GM12878 (cell line): ENCODE measurements at regions not wholly inside any gene's neighbourhood (a gene's known extent, or its start where the extent isn't known, plus 50 kb on each side); places are given as distances from the start of the nearest gene placed in this dataset.

ENCODE experiments used
- ATAC-seq: fragments of 200-7000 bp; cut with Tn5 transposase; 3 replicates; pipeline ENCODE4 v1.9.1; 2020; ENCODE audit warnings: mild to moderate bottlenecking, moderate library complexity
- BruUV-seq: library from RNA; stranded (reverse); fragments of 400-500 nt; replicated peaks from 2 replicates; lab custom pipeline; 2021; lab: Mats Ljungman, UMichigan
- CTCF ChIA-PET: fragments of 300-600 bp; sonication (Branson Sonifier 250); formaldehyde crosslinking; extraction: SDS; loops from one replicate; lab custom pipeline; 2021; ENCODE audit warnings: inconsistent platforms; lab: Yijun Ruan, JAX
- POLR2A ChIA-PET: fragments of 350-600 bp; formaldehyde crosslinking; extraction: SDS; loops from one replicate; lab custom pipeline; 2021; ENCODE audit warnings: inconsistent platforms; lab: Charles Lee
- RAD21 ChIA-PET: fragments of 300-600 bp; sonication (Branson Sonifier 250); formaldehyde crosslinking; loops from one replicate; lab custom pipeline; 2023; ENCODE audit warnings: antibody characterized with exemption; ENCODE audit not compliant: unreplicated experiment; lab: Charles Lee
- SMC1A ChIA-PET: fragments of 300-600 bp; sonication (Branson Sonifier 250); formaldehyde crosslinking; loops from one replicate; lab custom pipeline; 2023; ENCODE audit not compliant: unreplicated experiment, uncharacterized antibody; lab: Charles Lee
- DNase-seq: peaks from one replicate; pipeline ENCODE4 v3.0.0-alpha.2; 2011; ENCODE audit warnings: low read depth, low spot score
- FAIRE-seq: peaks from 3 replicates; lab custom pipeline; 2011; peaks lifted over from hg19 to GRCh38; lab: Jason Lieb, UNC
- H2AFZ ChIP-seq: 2 replicates; pipeline ENCODE4 v1.6.0; 2011; ENCODE audit warnings: low read depth, low read length, control low read depth; ENCODE audit not compliant: control insufficient read depth
- H3K27ac ChIP-seq: 2 replicates; pipeline ENCODE4 v1.5.1; 2011; ENCODE audit warnings: control low read depth; ENCODE audit not compliant: control insufficient read depth, insufficient read depth
- H3K27me3 ChIP-seq, 2 experiments: replicated peaks in 1 of 2; 2 replicates each; pipeline versions ENCODE4 v1.6.0 to v1.6.1; 2011; ENCODE audit warnings: low read length in 1 of 2; ENCODE audit not compliant: control insufficient read depth in 2 of 2, insufficient read depth in 2 of 2
- H3K36me3 ChIP-seq, 2 experiments: 2 replicates each; pipeline ENCODE4 v1.5.1; 2011; ENCODE audit warnings: low read length in 1 of 2; ENCODE audit not compliant: control insufficient read depth in 2 of 2, insufficient read depth in 2 of 2
- H3K4me1 ChIP-seq: 2 replicates; pipeline ENCODE4 v1.6.1; 2011; ENCODE audit warnings: mild to moderate bottlenecking, low read length, moderate library complexity, mixed read lengths; ENCODE audit not compliant: control insufficient read depth, insufficient read depth
- H3K4me2 ChIP-seq: 2 replicates; pipeline ENCODE4 v1.6.0; 2011; ENCODE audit warnings: control low read depth; ENCODE audit not compliant: control insufficient read depth, insufficient read depth
- H3K4me3 ChIP-seq: fragments of 200-600 bp; sonication (generic); 2 replicates; pipeline ENCODE4 v1.5.1; 2016
- H3K79me2 ChIP-seq: 2 replicates; pipeline ENCODE4 v1.6.0; 2011; ENCODE audit warnings: low read length; ENCODE audit not compliant: control insufficient read depth, insufficient read depth
- H3K9ac ChIP-seq: 2 replicates; pipeline ENCODE4 v1.8.0; 2011; ENCODE audit warnings: low read length, control low read depth, mixed read lengths; ENCODE audit not compliant: control insufficient read depth, insufficient read depth
- H3K9me3 ChIP-seq: replicated peaks from 3 replicates; pipeline ENCODE4 v1.5.1; 2011; ENCODE audit warnings: mild to moderate bottlenecking, low read length; ENCODE audit not compliant: control insufficient read depth, insufficient read depth
- H4K20me1 ChIP-seq: 2 replicates; pipeline ENCODE4 v1.6.0; 2011; ENCODE audit not compliant: control insufficient read depth, insufficient read depth
- CEBPB ChIP-seq, 2 experiments: fragments of 150-350 bp in 1 of 2; IDR thresholded peaks; 2 replicates each; pipeline ENCODE4 v1.6.1; 2012 to 2014; ENCODE audit warnings: low read depth in 2 of 2, low read length in 2 of 2, borderline replicate concordance in 1 of 2, inconsistent platforms in 1 of 2
- ESRRA ChIP-seq: IDR thresholded peaks from 2 replicates; pipeline ENCODE4 v1.6.1; 2012; ENCODE audit warnings: mild to moderate bottlenecking, low read length, improper control_type of control experiment
- FOS ChIP-seq: IDR thresholded peaks from 3 replicates; pipeline ENCODE4 v1.6.1; 2011; ENCODE audit warnings: borderline replicate concordance; ENCODE audit not compliant: insufficient read length; ENCODE audit errors: extremely low read depth
- FOXK2 ChIP-seq: fragments of 450-650 bp; IDR thresholded peaks from 2 replicates; pipeline ENCODE4 v1.6.1; 2017; ENCODE audit warnings: mild to moderate bottlenecking, moderate library complexity
- IKZF2 ChIP-seq, 2 experiments: fragments of 450-650 bp; IDR thresholded peaks; 2 replicates each; pipeline ENCODE4 v1.6.1; 2017; ENCODE audit warnings: mild to moderate bottlenecking in 2 of 2, moderate library complexity in 2 of 2
- MYC ChIP-seq: IDR thresholded peaks from 2 replicates; pipeline ENCODE4 v1.6.1; 2011; ENCODE audit warnings: mild to moderate bottlenecking, low read length, moderate library complexity, inconsistent platforms; ENCODE audit not compliant: insufficient read depth, insufficient replicate concordance, insufficient read length, severe bottlenecking
- NBN ChIP-seq: fragments of 450-650 bp; IDR thresholded peaks from 2 replicates; pipeline ENCODE4 v1.6.1; 2016
- NR2F1 ChIP-seq: fragments of 450-650 bp; conservative IDR thresholded peaks from 2 replicates; pipeline ENCODE4 v1.6.1; 2017; ENCODE audit warnings: mild to moderate bottlenecking
- PAX8 ChIP-seq: fragments of 450-650 bp; IDR thresholded peaks from 2 replicates; pipeline ENCODE4 v1.6.1; 2017; ENCODE audit warnings: mild to moderate bottlenecking, moderate library complexity
- RAD21 ChIP-seq: IDR thresholded peaks from 2 replicates; pipeline ENCODE4 v1.6.1; 2011; ENCODE audit warnings: mild to moderate bottlenecking, low read depth, low read length, moderate library complexity; ENCODE audit not compliant: insufficient read depth
- SUZ12 ChIP-seq: fragments of 200-600 bp; sonication (generic); IDR thresholded peaks from one replicate; pipeline ENCODE4 v1.6.1; 2018; ENCODE audit warnings: antibody characterized with exemption, mild to moderate bottlenecking; ENCODE audit not compliant: unreplicated experiment
- YBX1 ChIP-seq: fragments of 450-650 bp; IDR thresholded peaks from 2 replicates; pipeline ENCODE4 v1.6.1; 2016; ENCODE audit warnings: antibody characterized with exemption
- ZSCAN29 ChIP-seq: fragments of 450-650 bp; IDR thresholded peaks from 2 replicates; pipeline ENCODE4 v1.6.1; 2017; ENCODE audit warnings: mild to moderate bottlenecking, moderate library complexity
- ZZZ3 ChIP-seq: IDR thresholded peaks from 2 replicates; pipeline ENCODE4 v1.6.1; 2011; ENCODE audit warnings: low read depth; ENCODE audit not compliant: control insufficient read depth, insufficient read length
- WGBS: methylation state at CpG from one replicate; pipeline ENCODE4 v1.1.6; 2016; ENCODE audit warnings: low lambda C conversion rate; ENCODE audit not compliant: insufficient replicate concordance, insufficient coverage; ENCODE audit errors: missing lambda C conversion rate; 5-methylcytosine and 5-hydroxymethylcytosine counted together
- in situ Hi-C: fragments of 300-500 bp; cut with MboI; formaldehyde crosslinking; loops from 9 replicates; pipeline ENCODE4 v1.14.3; 2018; ENCODE audit warnings: mixed read lengths
- intact Hi-C: fragments of 100-400 bp; cut with micrococcal nuclease; formaldehyde crosslinking; loops from one replicate; pipeline ENCODE4 v1.14.2; 2022; ENCODE audit not compliant: unreplicated experiment
- TF ChIP-seq, protein P1 (sequence below): IDR thresholded peaks from 2 replicates; pipeline ENCODE4 v1.6.1; 2012; ENCODE audit warnings: low read depth, low read length, improper control_type of control experiment
- TF ChIP-seq, protein P2 (sequence below): IDR thresholded peaks from 2 replicates; pipeline ENCODE4 v1.6.1; 2011; ENCODE audit warnings: low read depth, mild to moderate bottlenecking, low read length, moderate library complexity, borderline replicate concordance; ENCODE audit errors: extremely low read depth
- TF ChIP-seq, protein P3 (sequence below): fragments of 450-650 bp; IDR thresholded peaks from 2 replicates; pipeline ENCODE4 v1.6.1; 2018; ENCODE audit warnings: borderline replicate concordance, mild to moderate bottlenecking; ENCODE audit not compliant: partially characterized antibody
- TF ChIP-seq, protein P4 (sequence below): fragments of 450-650 bp; IDR thresholded peaks from 2 replicates; pipeline ENCODE4 v1.6.1; 2016; ENCODE audit warnings: mild to moderate bottlenecking, moderate library complexity, borderline replicate concordance

DNA sequence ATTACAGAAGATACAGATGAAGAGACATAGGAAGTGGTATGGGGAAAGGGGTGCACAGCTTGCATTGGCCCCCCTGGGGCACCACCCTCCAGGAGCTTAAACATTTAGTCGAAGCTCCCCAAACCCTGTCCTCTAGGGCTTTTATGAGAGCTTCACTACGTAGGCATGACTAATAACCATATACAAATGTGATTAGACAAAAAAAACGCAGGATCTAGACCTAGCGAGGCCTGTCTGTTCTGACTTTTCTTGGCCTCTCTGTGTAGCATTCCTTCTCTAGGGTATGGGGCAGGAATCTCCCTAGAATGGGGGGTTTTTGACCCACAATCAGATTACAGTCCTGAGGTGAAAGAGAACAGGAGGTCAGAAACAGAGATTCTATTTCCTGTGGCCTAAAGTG lies 293.7 kb upstream of the GALNTL6 start (continued):
- TF ChIP-seq RAD21: no peak
- no peak for TF ChIP-seq CEBPB (IDR thresholded peaks at IDR 0.05; ENCODE audit: borderline replicate concordance in 1 of 2, low read depth in 2 of 2, low read length in 2 of 2)
- no peak for TF ChIP-seq MYC
- no peak for TF ChIP-seq ZZZ3
- TF ChIP-seq, protein P1, sequence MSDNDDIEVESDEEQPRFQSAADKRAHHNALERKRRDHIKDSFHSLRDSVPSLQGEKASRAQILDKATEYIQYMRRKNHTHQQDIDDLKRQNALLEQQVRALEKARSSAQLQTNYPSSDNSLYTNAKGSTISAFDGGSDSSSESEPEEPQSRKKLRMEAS: no peak

DNA sequence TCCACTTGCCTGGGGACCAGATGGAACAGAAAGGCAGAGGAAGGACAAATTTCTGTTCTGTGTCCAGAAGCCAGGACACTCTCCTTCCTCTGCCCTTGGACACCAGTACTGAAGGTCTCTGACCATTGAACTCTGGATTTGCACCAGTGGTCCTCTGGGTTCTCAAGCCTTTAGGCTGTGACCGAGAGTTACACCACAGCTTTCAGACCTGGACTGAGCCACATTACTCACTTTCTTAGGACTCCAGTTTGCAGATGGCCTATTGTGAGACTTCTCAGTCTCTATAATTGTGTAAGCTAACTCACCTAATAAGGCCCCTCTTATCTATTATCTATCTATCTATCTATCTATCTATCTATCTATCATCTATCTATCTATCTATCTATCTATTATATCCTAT lies 295.3 kb upstream of the GALNTL6 start:
- ChIA-PET CTCF (no interaction called here), RAD21 (interaction anchor here (1.2 kb wide), 1 partner anchor 42 kb away, joined by 4 read pairs; no protein-coding TSS in a partner anchor), POLR2A (no interaction called here), SMC1A (no interaction called here)
- Histone ChIP-seq H3K9ac (no peak overlapping the region), H3K9me3 (no peaks in the 10 kb centered on the region), H3K27ac (no peak overlapping the region), H3K4me1 (no peaks in the 10 kb centered on the region), H3K36me3 (no peaks in the 10 kb centered on the region), H2AFZ (no peak overlapping the region), H3K27me3 (no peaks in the 10 kb centered on the region), H3K4me2 (no peak overlapping the region), H4K20me1 (no peaks in the 10 kb centered on the region), H3K79me2 (no peaks in the 10 kb centered on the region), H3K4me3 (no peak overlapping the region)
- BruUV-seq: no TSS peak
- DNase-seq: no peak
- ATAC-seq: peak; percentile 57
- 78% methylated on average over 1 of the region's 1 CpG for WGBS
- intact Hi-C loops (loop anchor here (5.0 kb wide), 1 partner anchor 119 kb away; no protein-coding TSS in a partner anchor), in situ Hi-C loops (no loop called here)
- no peak for FAIRE-seq
- no peak for TF ChIP-seq FOXK2
- TF ChIP-seq NBN: no peak
- TF ChIP-seq PAX8: no peak
- TF ChIP-seq NR2F1: no peak
- TF ChIP-seq, protein P2, sequence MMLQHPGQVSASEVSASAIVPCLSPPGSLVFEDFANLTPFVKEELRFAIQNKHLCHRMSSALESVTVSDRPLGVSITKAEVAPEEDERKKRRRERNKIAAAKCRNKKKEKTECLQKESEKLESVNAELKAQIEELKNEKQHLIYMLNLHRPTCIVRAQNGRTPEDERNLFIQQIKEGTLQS: no peak
- TF ChIP-seq ZSCAN29: no peak
- TF ChIP-seq YBX1: no peak
- TF ChIP-seq, protein P3, sequence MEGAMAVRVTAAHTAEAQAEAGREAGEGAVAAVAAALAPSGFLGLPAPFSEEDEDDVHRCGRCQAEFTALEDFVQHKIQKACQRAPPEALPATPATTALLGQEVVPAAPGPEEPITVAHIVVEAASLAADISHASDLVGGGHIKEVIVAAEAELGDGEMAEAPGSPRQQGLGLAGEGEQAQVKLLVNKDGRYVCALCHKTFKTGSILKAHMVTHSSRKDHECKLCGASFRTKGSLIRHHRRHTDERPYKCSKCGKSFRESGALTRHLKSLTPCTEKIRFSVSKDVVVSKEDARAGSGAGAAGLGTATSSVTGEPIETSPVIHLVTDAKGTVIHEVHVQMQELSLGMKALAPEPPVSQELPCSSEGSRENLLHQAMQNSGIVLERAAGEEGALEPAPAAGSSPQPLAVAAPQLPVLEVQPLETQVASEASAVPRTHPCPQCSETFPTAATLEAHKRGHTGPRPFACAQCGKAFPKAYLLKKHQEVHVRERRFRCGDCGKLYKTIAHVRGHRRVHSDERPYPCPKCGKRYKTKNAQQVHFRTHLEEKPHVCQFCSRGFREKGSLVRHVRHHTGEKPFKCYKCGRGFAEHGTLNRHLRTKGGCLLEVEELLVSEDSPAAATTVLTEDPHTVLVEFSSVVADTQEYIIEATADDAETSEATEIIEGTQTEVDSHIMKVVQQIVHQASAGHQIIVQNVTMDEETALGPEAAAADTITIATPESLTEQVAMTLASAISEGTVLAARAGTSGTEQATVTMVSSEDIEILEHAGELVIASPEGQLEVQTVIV: no peak
- no peak for TF ChIP-seq ESRRA
- no peak for TF ChIP-seq IKZF2 (IDR thresholded peaks at IDR 0.05)
- no peak for TF ChIP-seq RAD21
- TF ChIP-seq, protein P4, sequence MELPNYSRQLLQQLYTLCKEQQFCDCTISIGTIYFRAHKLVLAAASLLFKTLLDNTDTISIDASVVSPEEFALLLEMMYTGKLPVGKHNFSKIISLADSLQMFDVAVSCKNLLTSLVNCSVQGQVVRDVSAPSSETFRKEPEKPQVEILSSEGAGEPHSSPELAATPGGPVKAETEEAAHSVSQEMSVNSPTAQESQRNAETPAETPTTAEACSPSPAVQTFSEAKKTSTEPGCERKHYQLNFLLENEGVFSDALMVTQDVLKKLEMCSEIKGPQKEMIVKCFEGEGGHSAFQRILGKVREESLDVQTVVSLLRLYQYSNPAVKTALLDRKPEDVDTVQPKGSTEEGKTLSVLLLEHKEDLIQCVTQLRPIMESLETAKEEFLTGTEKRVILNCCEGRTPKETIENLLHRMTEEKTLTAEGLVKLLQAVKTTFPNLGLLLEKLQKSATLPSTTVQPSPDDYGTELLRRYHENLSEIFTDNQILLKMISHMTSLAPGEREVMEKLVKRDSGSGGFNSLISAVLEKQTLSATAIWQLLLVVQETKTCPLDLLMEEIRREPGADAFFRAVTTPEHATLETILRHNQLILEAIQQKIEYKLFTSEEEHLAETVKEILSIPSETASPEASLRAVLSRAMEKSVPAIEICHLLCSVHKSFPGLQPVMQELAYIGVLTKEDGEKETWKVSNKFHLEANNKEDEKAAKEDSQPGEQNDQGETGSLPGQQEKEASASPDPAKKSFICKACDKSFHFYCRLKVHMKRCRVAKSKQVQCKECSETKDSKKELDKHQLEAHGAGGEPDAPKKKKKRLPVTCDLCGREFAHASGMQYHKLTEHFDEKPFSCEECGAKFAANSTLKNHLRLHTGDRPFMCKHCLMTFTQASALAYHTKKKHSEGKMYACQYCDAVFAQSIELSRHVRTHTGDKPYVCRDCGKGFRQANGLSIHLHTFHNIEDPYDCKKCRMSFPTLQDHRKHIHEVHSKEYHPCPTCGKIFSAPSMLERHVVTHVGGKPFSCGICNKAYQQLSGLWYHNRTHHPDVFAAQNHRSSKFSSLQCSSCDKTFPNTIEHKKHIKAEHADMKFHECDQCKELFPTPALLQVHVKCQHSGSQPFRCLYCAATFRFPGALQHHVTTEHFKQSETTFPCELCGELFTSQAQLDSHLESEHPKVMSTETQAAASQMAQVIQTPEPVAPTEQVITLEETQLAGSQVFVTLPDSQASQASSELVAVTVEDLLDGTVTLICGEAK: no peak
- TF ChIP-seq FOS: no peak
- no peak for TF ChIP-seq SUZ12
